Activated B cell treated with CpG ODN at 0.5 μM for 24 hours (primary cell): ENCODE measurements at regions not wholly inside any gene's neighbourhood (a gene's known extent, or its start where the extent isn't known, plus 50 kb on each side); places are given as distances from the start of the nearest gene placed in this dataset.

Experiments
- ATAC-seq: fragments of 200-7000 bp; cut with Tn5 transposase; one replicate; pipeline ENCODE4 v1.10.0; 2021; ENCODE audit warnings: low read depth, mild to moderate bottlenecking, moderate library complexity
- CTCF ChIA-PET: fragments of 350-600 bp; sonication (Branson Sonifier 250); formaldehyde crosslinking; loops from one replicate; lab custom pipeline; 2021; ENCODE audit warnings: antibody characterized with exemption; lab: Charles Lee
- POLR2A ChIA-PET: fragments of 350-600 bp; sonication (Branson Sonifier 250); formaldehyde crosslinking; loops from one replicate; lab custom pipeline; 2021; ENCODE audit warnings: antibody characterized with exemption; lab: Charles Lee
- DNase-seq: peaks from one replicate; pipeline ENCODE4 v3.0.0; 2022
- H3K27ac Mint-ChIP-seq: one replicate; pipeline ENCODE4 v1.8.0; 2020; ENCODE audit warnings: mixed read lengths
- H3K27me3 Mint-ChIP-seq: one replicate; pipeline ENCODE4 v1.8.0; 2021; ENCODE audit warnings: mixed read lengths
- H3K36me3 Mint-ChIP-seq: one replicate; pipeline ENCODE4 v1.8.0; 2021; ENCODE audit warnings: low read depth, mixed read lengths
- H3K4me1 Mint-ChIP-seq: one replicate; pipeline ENCODE4 v1.8.0; 2021; ENCODE audit warnings: mixed read lengths
- H3K4me3 Mint-ChIP-seq: one replicate; pipeline ENCODE4 v1.8.0; 2020; ENCODE audit warnings: mild to moderate bottlenecking, mixed read lengths
- H3K9me3 Mint-ChIP-seq: one replicate; pipeline ENCODE4 v1.8.0; 2020; ENCODE audit warnings: mixed read lengths
- intact Hi-C: fragments of 100-400 bp; cut with micrococcal nuclease; formaldehyde crosslinking; loops from one replicate; pipeline ENCODE4 v1.15.1; 2024
- TF ChIP-seq, protein P1 (sequence below): fragments of 200-600 bp; IDR thresholded peaks from one replicate; pipeline ENCODE4 v1.8.0; 2022; ENCODE audit warnings: antibody characterized with exemption, mild to moderate bottlenecking

DNA sequence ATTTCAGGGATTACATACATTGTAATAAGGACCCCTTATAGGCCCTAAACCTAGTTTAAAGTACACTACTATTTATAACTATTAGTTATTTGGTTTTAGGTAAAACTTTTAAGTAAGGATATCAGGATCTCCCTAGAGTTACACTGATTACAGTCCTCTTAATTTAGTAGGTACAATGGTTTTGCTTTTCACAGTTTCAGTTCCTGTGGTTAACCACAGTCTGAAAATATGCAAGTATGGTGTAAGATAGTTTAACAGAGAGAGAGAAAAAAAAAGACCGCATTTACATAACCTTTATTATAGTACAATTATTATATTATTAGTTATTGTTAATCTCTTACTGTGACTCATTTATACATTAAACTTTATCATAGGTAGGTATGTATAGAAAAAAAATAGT is 725.3 kb upstream of the PTPRD start:
- intact Hi-C loops = no loop called here
- peaks cover 4% of the 10 kb centered on the region for H3K4me1 Mint-ChIP-seq

DNA sequence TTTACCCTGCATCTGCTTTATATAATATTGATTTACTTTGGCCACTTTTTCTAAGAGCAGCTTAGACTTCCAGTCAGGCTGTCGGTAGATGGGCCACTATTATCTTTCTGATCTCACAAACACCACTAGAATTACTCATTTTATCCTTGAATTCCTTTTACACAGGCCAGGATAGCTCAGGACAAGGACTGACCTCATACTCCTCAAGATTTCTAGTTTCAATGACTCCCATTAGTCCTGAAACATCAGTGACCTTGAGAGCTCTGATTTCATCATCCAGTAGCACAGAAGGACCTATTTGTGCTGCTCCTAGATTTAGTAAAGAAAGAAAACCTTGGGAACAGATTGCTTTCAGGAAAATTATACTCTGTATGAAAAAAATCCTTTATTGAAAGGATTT is 727.9 kb upstream of the PTPRD start:
- TF ChIP-seq, protein P1, sequence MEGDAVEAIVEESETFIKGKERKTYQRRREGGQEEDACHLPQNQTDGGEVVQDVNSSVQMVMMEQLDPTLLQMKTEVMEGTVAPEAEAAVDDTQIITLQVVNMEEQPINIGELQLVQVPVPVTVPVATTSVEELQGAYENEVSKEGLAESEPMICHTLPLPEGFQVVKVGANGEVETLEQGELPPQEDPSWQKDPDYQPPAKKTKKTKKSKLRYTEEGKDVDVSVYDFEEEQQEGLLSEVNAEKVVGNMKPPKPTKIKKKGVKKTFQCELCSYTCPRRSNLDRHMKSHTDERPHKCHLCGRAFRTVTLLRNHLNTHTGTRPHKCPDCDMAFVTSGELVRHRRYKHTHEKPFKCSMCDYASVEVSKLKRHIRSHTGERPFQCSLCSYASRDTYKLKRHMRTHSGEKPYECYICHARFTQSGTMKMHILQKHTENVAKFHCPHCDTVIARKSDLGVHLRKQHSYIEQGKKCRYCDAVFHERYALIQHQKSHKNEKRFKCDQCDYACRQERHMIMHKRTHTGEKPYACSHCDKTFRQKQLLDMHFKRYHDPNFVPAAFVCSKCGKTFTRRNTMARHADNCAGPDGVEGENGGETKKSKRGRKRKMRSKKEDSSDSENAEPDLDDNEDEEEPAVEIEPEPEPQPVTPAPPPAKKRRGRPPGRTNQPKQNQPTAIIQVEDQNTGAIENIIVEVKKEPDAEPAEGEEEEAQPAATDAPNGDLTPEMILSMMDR = no peak
- no peak for ATAC-seq
- H3K27me3 Mint-ChIP-seq = no peaks in the 10 kb centered on the region
- ChIA-PET CTCF (no interaction called here), POLR2A (no interaction called here)
- peaks cover 2% of the 10 kb centered on the region for H3K9me3 Mint-ChIP-seq
- no peak for DNase-seq
- H3K4me1 Mint-ChIP-seq = peaks cover 4% of the 10 kb centered on the region
- no peaks in the 10 kb centered on the region for H3K36me3 Mint-ChIP-seq
- intact Hi-C loops = no loop called here
- no peak overlapping the region for H3K4me3 Mint-ChIP-seq
- H3K27ac Mint-ChIP-seq = no peak overlapping the region

More for the DNA sequence above, 725.3 kb upstream of the PTPRD start:
- ChIA-PET CTCF (no interaction called here), POLR2A (no interaction called here)
- no peak for ATAC-seq
- TF ChIP-seq, protein P1 = no peak
- Mint-ChIP-seq H3K4me3 (no peak overlapping the region), H3K36me3 (no peaks in the 10 kb centered on the region), H3K27me3 (no peaks in the 10 kb centered on the region), H3K27ac (no peak overlapping the region), H3K9me3 (peaks cover 2% of the 10 kb centered on the region)
- no peak for DNase-seq

DNA sequence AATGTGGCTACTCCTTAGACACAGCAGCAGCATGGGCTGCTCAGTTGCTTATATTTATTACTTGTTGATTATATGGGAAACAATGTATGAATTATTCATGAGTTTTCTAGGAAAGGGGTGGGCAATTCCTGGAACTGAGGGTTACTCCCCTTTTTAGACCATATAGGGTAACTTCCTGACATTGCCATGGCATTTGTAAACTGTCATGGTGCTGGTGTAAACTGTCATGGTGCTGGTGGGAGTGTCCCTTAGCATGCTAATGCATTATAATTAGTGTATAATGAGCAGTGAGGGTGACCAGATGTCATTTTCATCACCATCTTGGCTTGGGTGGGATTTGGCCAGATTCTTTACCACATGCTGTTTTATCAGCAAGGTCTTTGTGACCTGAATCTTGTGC is 734.6 kb upstream of the PTPRD start:
- TF ChIP-seq, protein P1 = no peak
- H3K9me3 Mint-ChIP-seq = peaks cover 2% of the 10 kb centered on the region
- H3K27me3 Mint-ChIP-seq = no peaks in the 10 kb centered on the region
- H3K4me1 Mint-ChIP-seq = no peaks in the 10 kb centered on the region
- ATAC-seq (no peak), DNase-seq (no peak)
- H3K4me3 Mint-ChIP-seq = no peak overlapping the region
- CTCF ChIA-PET = no interaction called here
- POLR2A ChIA-PET = no interaction called here
- intact Hi-C loops = no loop called here
- H3K27ac Mint-ChIP-seq = no peak overlapping the region
- H3K36me3 Mint-ChIP-seq = no peaks in the 10 kb centered on the region

- no peaks in the 10 kb centered on the region for H3K27me3 Mint-ChIP-seq
- H3K9me3 Mint-ChIP-seq = peaks cover 2% of the 10 kb centered on the region
- no peak overlapping the region for H3K4me3 Mint-ChIP-seq
- DNase-seq = no peak
- H3K36me3 Mint-ChIP-seq = no peaks in the 10 kb centered on the region
- POLR2A ChIA-PET = no interaction called here
- TF ChIP-seq, protein P1 = no peak
- intact Hi-C loops = no loop called here
- CTCF ChIA-PET = no interaction called here
- no peak for ATAC-seq
- H3K4me1 Mint-ChIP-seq = no peaks in the 10 kb centered on the region
- H3K27ac Mint-ChIP-seq = no peak overlapping the region
Measured at GRCh38 chr9:11348366-11348765, 735.6 kb upstream of the PTPRD start.

DNA sequence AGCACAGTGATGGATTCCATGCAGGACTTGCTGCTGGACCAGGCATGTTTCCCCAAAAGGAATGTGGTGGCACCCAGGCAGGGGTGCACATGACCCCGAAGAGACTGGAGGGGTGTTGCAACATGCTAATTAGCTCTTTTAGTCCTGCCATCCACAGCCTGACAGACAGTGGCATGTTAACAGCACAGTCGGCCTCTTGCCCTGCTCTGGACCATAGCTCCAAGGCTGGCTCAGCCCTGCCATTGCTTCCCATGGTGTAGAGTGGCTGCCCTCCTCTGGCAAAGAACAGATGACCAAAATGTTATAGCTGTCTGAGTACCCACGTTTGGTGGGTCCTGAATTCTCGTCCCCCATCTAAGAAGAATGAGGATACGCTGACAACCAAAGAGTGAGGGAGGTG is 736.4 kb upstream of the PTPRD start:
- ATAC-seq (no peak), DNase-seq (no peak)
- intact Hi-C loops = no loop called here
- H3K27me3 Mint-ChIP-seq = no peaks in the 10 kb centered on the region
- ChIA-PET CTCF (no interaction called here), POLR2A (no interaction called here)
- H3K9me3 Mint-ChIP-seq = peaks cover 2% of the 10 kb centered on the region
- no peak overlapping the region for H3K27ac Mint-ChIP-seq
- H3K4me3 Mint-ChIP-seq = no peak overlapping the region
- H3K36me3 Mint-ChIP-seq = no peaks in the 10 kb centered on the region
- TF ChIP-seq, protein P1 = no peak
- H3K4me1 Mint-ChIP-seq = no peaks in the 10 kb centered on the region
